Ovary (tissue), 7 donors: ENCODE measurements at regions not wholly inside any gene's neighbourhood (a gene's known extent, or its start where the extent isn't known, plus 50 kb on each side); places are given as distances from the start of the nearest gene placed in this dataset.

ENCODE experiments used
- DNase-seq, 5 donors: peaks; one replicate each; pipeline ENCODE4 v3.0.0-alpha.2; 2019 to 2020
- H3K27ac ChIP-seq, 2 donors: fragments of 200-600 bp; one replicate each; pipeline versions ENCODE4 v1.5.1 to v1.8.0; 2019 to 2022
- H3K27me3 ChIP-seq: fragments of 200-600 bp; one replicate; pipeline ENCODE4 v1.8.0; 2022
- H3K36me3 ChIP-seq: fragments of 200-600 bp; sonication (generic); one replicate; pipeline ENCODE4 v1.5.1; 2019
- H3K4me1 ChIP-seq: one replicate; pipeline ENCODE4 v1.8.1; 2013; ENCODE audit warnings: mild to moderate bottlenecking, moderate library complexity; ENCODE audit not compliant: insufficient read depth
- H3K4me3 ChIP-seq: fragments of 200-600 bp; sonication (generic); one replicate; pipeline ENCODE4 v1.5.1; 2017
- H3K9me3 ChIP-seq, 2 donors: fragments of 200-600 bp in 1 of 2; sonication (generic) in 1 of 2; one replicate each; pipeline versions ENCODE4 v1.5.1 to v1.8.1; 2013 to 2019; ENCODE audit warnings: mild to moderate bottlenecking in 1 of 2, moderate library complexity in 1 of 2
- CTCF ChIP-seq, 3 donors: fragments of 450-650 bp in 2 of 3; fragments of 200-600 bp in 1 of 3; IDR thresholded peaks; one replicate each; pipeline versions ENCODE4 v1.5.1 to v1.8.0; 2016 to 2022; ENCODE audit warnings: antibody characterized with exemption in 3 of 3, mild to moderate bottlenecking in 1 of 3
- EP300 ChIP-seq: sonication (generic); formaldehyde crosslinking; IDR thresholded peaks from one replicate; pipeline ENCODE4 v1.6.1; 2017; ENCODE audit warnings: antibody characterized with exemption
- POLR2A ChIP-seq: fragments of 450-650 bp; IDR thresholded peaks from one replicate; pipeline ENCODE4 v1.6.1; 2017; ENCODE audit warnings: antibody characterized with exemption, mild to moderate bottlenecking, moderate library complexity
- WGBS, 3 donors: extraction: QIAGEN DNeasy Blood & Tissue Kit in 1 of 3; methylation state at CpG; one replicate each; pipeline versions ENCODE4 v1.1.5 to v1.1.7; 2013 to 2017; 5-methylcytosine and 5-hydroxymethylcytosine counted together
- intact Hi-C, 4 donors: fragments of 100-400 bp; cut with DNase I; formaldehyde crosslinking; loops; one replicate each; pipeline versions ENCODE4 v1.11.0 to v1.15.1; 2022 to 2023
- donor health status: DM: no; HTN: no; CAD: no; lungs with moderate emphysema.
- donor health status: DM: no; HTN: no; CAD: no.
- donor health status: Bipolar disorder and iron deficiency.
- donor health status: DM: no; HTN: no; CAD: no.
- donor health status: DM: yes; HTN: yes; CAD: no.

- no peak overlapping the region for H3K27ac ChIP-seq
- H3K4me1 ChIP-seq, result no peaks in the 10 kb centered on the region
- H3K27me3 ChIP-seq, result no peaks in the 10 kb centered on the region
- H3K9me3 ChIP-seq, result no peaks in the 10 kb centered on the region
- intact Hi-C loops, result no loop called here
- DNase-seq, result no peak
- 70 to 80% (median 76%) methylated on average over 4 of the region's 4 CpGs for WGBS, 3 donors
- TF ChIP-seq CTCF (IDR thresholded peaks at IDR 0.05) (no peak), EP300 (no peak), POLR2A (no peak)
- no peaks in the 10 kb centered on the region for H3K36me3 ChIP-seq
- no peak overlapping the region for H3K4me3 ChIP-seq
These were observed 199.0 kb upstream of the ERBB4 start for GRCh38 chr2:212737392-212738172.

GRCh38 chr2:212736385-212736726, 197.8 kb upstream of the ERBB4 start:
- no peaks in the 10 kb centered on the region for H3K9me3 ChIP-seq
- H3K4me1 ChIP-seq, result no peaks in the 10 kb centered on the region
- H3K4me3 ChIP-seq, result no peak overlapping the region
- no peaks in the 10 kb centered on the region for H3K36me3 ChIP-seq
- no peak for DNase-seq
- H3K27ac ChIP-seq, result no peak overlapping the region
- WGBS, 3 donors, result 32 to 52% (median 41%) methylated on average over 1 of the region's 1 CpG
- TF ChIP-seq EP300 (no peak), POLR2A (no peak), CTCF (IDR thresholded peaks at IDR 0.05) (no peak)
- intact Hi-C loops, result no loop called here
- H3K27me3 ChIP-seq, result no peaks in the 10 kb centered on the region

- WGBS, 3 donors, result 76 to 81% (median 80%) methylated on average over 4 of the region's 4 CpGs
- Histone ChIP-seq H3K4me3 (no peak overlapping the region), H3K4me1 (no peaks in the 10 kb centered on the region), H3K27ac (no peak overlapping the region), H3K36me3 (no peaks in the 10 kb centered on the region), H3K9me3 (no peaks in the 10 kb centered on the region), H3K27me3 (no peaks in the 10 kb centered on the region)
- TF ChIP-seq CTCF (IDR thresholded peaks at IDR 0.05), result no peak
- TF ChIP-seq POLR2A, result no peak
- TF ChIP-seq EP300, result no peak
- intact Hi-C loops, result no loop called here
- no peak for DNase-seq
These were observed 194.7 kb upstream of the ERBB4 start for GRCh38 chr2:212733273-212733672.

GRCh38 chr2:212732860-212733259, 194.3 kb upstream of the ERBB4 start:
- Histone ChIP-seq H3K36me3 (no peaks in the 10 kb centered on the region), H3K9me3 (no peaks in the 10 kb centered on the region), H3K27ac (no peak overlapping the region), H3K4me3 (no peak overlapping the region), H3K4me1 (no peaks in the 10 kb centered on the region), H3K27me3 (no peaks in the 10 kb centered on the region)
- TF ChIP-seq EP300, result no peak
- 77 to 88% (median 83%) methylated on average over 3 of the region's 3 CpGs for WGBS, 3 donors
- intact Hi-C loops, result no loop called here
- no peak for DNase-seq

- H3K36me3 ChIP-seq, result no peaks in the 10 kb centered on the region
- H3K4me3 ChIP-seq, result no peak overlapping the region
- H3K4me1 ChIP-seq, result no peaks in the 10 kb centered on the region
- DNase-seq, result no peak
- intact Hi-C loops, result no loop called here
- TF ChIP-seq CTCF (IDR thresholded peaks at IDR 0.05) (no peak), EP300 (no peak), POLR2A (no peak)
- 80 to 88% (median 81%) methylated on average over 2 of the region's 2 CpGs for WGBS, 3 donors
- no peaks in the 10 kb centered on the region for H3K9me3 ChIP-seq
- H3K27me3 ChIP-seq, result no peaks in the 10 kb centered on the region
- no peak overlapping the region for H3K27ac ChIP-seq
These were observed 192.4 kb upstream of the ERBB4 start for GRCh38 chr2:212730994-212731393.
